Trophoblast cell (in vitro differentiated cells and primary cell): ENCODE measurements at regions not wholly inside any gene's neighbourhood (a gene's known extent, or its start where the extent isn't known, plus 50 kb on each side); places are given as distances from the start of the nearest gene placed in this dataset.

Experiments
- DNase-seq, 2 donors: peaks; one replicate each; pipeline ENCODE4 v3.0.0-alpha.2; 2016
- H2AFZ ChIP-seq: 2 replicates; pipeline ENCODE4 v1.6.1; 2013; ENCODE audit warnings: low read length, moderate library complexity, mild to moderate bottlenecking; ENCODE audit not compliant: insufficient read depth, poor library complexity
- H2AK5ac ChIP-seq: 2 replicates; pipeline ENCODE4 v1.6.1; 2013; ENCODE audit warnings: mild to moderate bottlenecking, low read length
- H2BK120ac ChIP-seq: 2 replicates; pipeline ENCODE4 v1.6.1; 2013; ENCODE audit warnings: low read length, mild to moderate bottlenecking, moderate library complexity; ENCODE audit not compliant: insufficient read depth, poor library complexity
- H2BK12ac ChIP-seq: 2 replicates; pipeline ENCODE4 v1.6.1; 2013; ENCODE audit warnings: mild to moderate bottlenecking, low read length, moderate library complexity
- H2BK5ac ChIP-seq: 2 replicates; pipeline ENCODE4 v1.6.1; 2013; ENCODE audit warnings: low read length, low read depth, moderate library complexity, mild to moderate bottlenecking; ENCODE audit not compliant: poor library complexity
- H3K14ac ChIP-seq: 2 replicates; pipeline ENCODE4 v1.6.1; 2013; ENCODE audit warnings: mild to moderate bottlenecking, low read length
- H3K18ac ChIP-seq: 2 replicates; pipeline ENCODE4 v1.6.1; 2013; ENCODE audit warnings: mild to moderate bottlenecking, low read length
- H3K23ac ChIP-seq: 2 replicates; pipeline ENCODE4 v1.6.1; 2013; ENCODE audit warnings: low read length
- H3K27ac ChIP-seq: 2 replicates; pipeline ENCODE4 v1.5.1; 2013; ENCODE audit warnings: low read depth, mild to moderate bottlenecking, inconsistent platforms, low read length, moderate library complexity
- H3K27me3 ChIP-seq: 2 replicates; pipeline ENCODE4 v1.6.1; 2013; ENCODE audit warnings: inconsistent platforms, mild to moderate bottlenecking, low read length, moderate library complexity; ENCODE audit not compliant: insufficient read depth
- H3K36me3 ChIP-seq, 2 experiments: 1 replicate in 1 of 2; 2 replicates in 1 of 2; pipeline ENCODE4 v1.6.1; 2013; ENCODE audit warnings: low read length in 2 of 2, mild to moderate bottlenecking in 2 of 2, moderate library complexity in 1 of 2; ENCODE audit not compliant: insufficient read depth in 2 of 2, control insufficient read depth in 1 of 2
- H3K4ac ChIP-seq: 2 replicates; pipeline ENCODE4 v1.6.1; 2013; ENCODE audit warnings: low read depth, mild to moderate bottlenecking, low read length, moderate library complexity
- H3K4me1 ChIP-seq, 2 experiments: 1 replicate in 1 of 2; 2 replicates in 1 of 2; pipeline ENCODE4 v1.6.1; 2013; ENCODE audit warnings: low read length in 2 of 2, mild to moderate bottlenecking in 2 of 2, moderate library complexity in 1 of 2; ENCODE audit not compliant: insufficient read depth in 2 of 2, control insufficient read depth in 1 of 2
- H3K4me2 ChIP-seq: 2 replicates; pipeline ENCODE4 v1.6.1; 2013; ENCODE audit warnings: inconsistent platforms, mild to moderate bottlenecking, low read length, moderate library complexity
- H3K4me3 ChIP-seq: 2 replicates; pipeline ENCODE4 v1.5.1; 2013; ENCODE audit warnings: mild to moderate bottlenecking, low read depth, low read length, inconsistent platforms
- H3K79me1 ChIP-seq: one replicate; pipeline ENCODE4 v1.6.1; 2013; ENCODE audit warnings: low read length
- H3K79me2 ChIP-seq: 2 replicates; pipeline ENCODE4 v1.6.1; 2013; ENCODE audit warnings: low read length, mild to moderate bottlenecking; ENCODE audit not compliant: control insufficient read depth, insufficient read depth, poor library complexity
- H3K9ac ChIP-seq: 2 replicates; pipeline ENCODE4 v1.6.1; 2013; ENCODE audit warnings: mild to moderate bottlenecking, low read length
- H3K9me3 ChIP-seq: 2 replicates; pipeline ENCODE4 v1.6.1; 2013; ENCODE audit warnings: low read depth, mild to moderate bottlenecking, control low read depth, inconsistent platforms, low read length; ENCODE audit not compliant: insufficient read depth
- H4K12ac ChIP-seq: 2 replicates; pipeline ENCODE4 v1.6.1; 2013; ENCODE audit warnings: low read depth, mild to moderate bottlenecking, low read length, moderate library complexity
- H4K8ac ChIP-seq: 2 replicates; pipeline ENCODE4 v1.6.1; 2013; ENCODE audit warnings: low read depth, mild to moderate bottlenecking, low read length, moderate library complexity
- H4K91ac ChIP-seq: one replicate; pipeline ENCODE4 v1.6.1; 2013; ENCODE audit warnings: low read depth, mild to moderate bottlenecking, low read length, moderate library complexity
- WGBS: extraction: QIAGEN DNeasy Blood & Tissue Kit; methylation state at CpG from one replicate; pipeline ENCODE4 v1.1.7; 2013; ENCODE audit warnings: missing lambda C conversion rate; ENCODE audit not compliant: insufficient read length, insufficient coverage; ENCODE audit errors: extremely low coverage; 5-methylcytosine and 5-hydroxymethylcytosine counted together

- WGBS: no CpG with 5 or more reads among the region's 3 CpGs
- no peaks in the 10 kb centered on the region for H3K79me2 ChIP-seq
Measured at GRCh38 chr2:13110825-13111224, 394.1 kb downstream of the TRIB2 start.

GRCh38 chr2:13113002-13113401 is 396.3 kb downstream of the TRIB2 start:
- Histone ChIP-seq H4K12ac (no peak overlapping the region), H3K14ac (no peak overlapping the region), H3K9ac (no peak overlapping the region), H4K91ac (no peak overlapping the region), H3K4me2 (no peak overlapping the region), H3K36me3 (no peaks in the 10 kb centered on the region), H3K79me1 (no peaks in the 10 kb centered on the region), H3K18ac (no peak overlapping the region), H2AFZ (no peak overlapping the region), H2AK5ac (no peak overlapping the region), H3K4me3 (no peak overlapping the region), H2BK5ac (no peak overlapping the region), H3K79me2 (no peaks in the 10 kb centered on the region), H3K4ac (no peak overlapping the region), H2BK12ac (no peak overlapping the region), H3K27me3 (no peaks in the 10 kb centered on the region), H3K4me1 (no peaks in the 10 kb centered on the region), H3K23ac (no peak overlapping the region), H3K27ac (no peak overlapping the region), H4K8ac (no peak overlapping the region), H2BK120ac (no peak overlapping the region), H3K9me3 (no peaks in the 10 kb centered on the region)
- no peak for DNase-seq
- WGBS: no CpG with 5 or more reads among the region's 4 CpGs

More at GRCh38 chr2:13110825-13111224, 394.1 kb downstream of the TRIB2 start:
- H4K12ac ChIP-seq: no peak overlapping the region
- H2BK120ac ChIP-seq: no peak overlapping the region
- no peak overlapping the region for H3K27ac ChIP-seq
- no peaks in the 10 kb centered on the region for H3K4me1 ChIP-seq
- no peak overlapping the region for H3K23ac ChIP-seq
- H3K18ac ChIP-seq: no peak overlapping the region
- H2AFZ ChIP-seq: no peak overlapping the region
- no peak overlapping the region for H3K4ac ChIP-seq
- H4K91ac ChIP-seq: no peak overlapping the region
- no peak overlapping the region for H2AK5ac ChIP-seq
- no peak for DNase-seq
- H2BK5ac ChIP-seq: no peak overlapping the region
- no peaks in the 10 kb centered on the region for H3K9me3 ChIP-seq
- no peaks in the 10 kb centered on the region for H3K36me3 ChIP-seq
- no peak overlapping the region for H3K14ac ChIP-seq
- H3K4me2 ChIP-seq: no peak overlapping the region
- no peak overlapping the region for H3K9ac ChIP-seq
- H3K27me3 ChIP-seq: no peaks in the 10 kb centered on the region
- no peak overlapping the region for H3K4me3 ChIP-seq
- H2BK12ac ChIP-seq: no peak overlapping the region
- H4K8ac ChIP-seq: no peak overlapping the region
- no peaks in the 10 kb centered on the region for H3K79me1 ChIP-seq

GRCh38 chr2:13114391-13114790 is 397.7 kb downstream of the TRIB2 start:
- no peaks in the 10 kb centered on the region for H3K27me3 ChIP-seq
- H2AFZ ChIP-seq: no peak overlapping the region
- H4K91ac ChIP-seq: no peak overlapping the region
- H3K79me1 ChIP-seq: no peaks in the 10 kb centered on the region
- H3K4me3 ChIP-seq: no peak overlapping the region
- no peak overlapping the region for H3K9ac ChIP-seq
- no CpG with 5 or more reads among the region's 1 CpG for WGBS
- no peaks in the 10 kb centered on the region for H3K4me1 ChIP-seq
- no peak overlapping the region for H4K12ac ChIP-seq
- H3K14ac ChIP-seq: no peak overlapping the region
- no peak overlapping the region for H2BK12ac ChIP-seq
- H2BK5ac ChIP-seq: no peak overlapping the region
- no peaks in the 10 kb centered on the region for H3K79me2 ChIP-seq
- no peak overlapping the region for H3K23ac ChIP-seq
- no peak overlapping the region for H4K8ac ChIP-seq
- H3K36me3 ChIP-seq: no peaks in the 10 kb centered on the region
- H3K4ac ChIP-seq: no peak overlapping the region
- H3K4me2 ChIP-seq: no peak overlapping the region
- H3K9me3 ChIP-seq: no peaks in the 10 kb centered on the region
- no peak overlapping the region for H3K18ac ChIP-seq
- H3K27ac ChIP-seq: no peak overlapping the region
- no peak overlapping the region for H2AK5ac ChIP-seq
- H2BK120ac ChIP-seq: no peak overlapping the region
- DNase-seq: no peak

- Histone ChIP-seq H3K23ac (no peak overlapping the region), H4K8ac (no peak overlapping the region), H3K79me1 (no peaks in the 10 kb centered on the region), H4K12ac (no peak overlapping the region), H3K27me3 (no peaks in the 10 kb centered on the region), H3K9me3 (no peaks in the 10 kb centered on the region), H3K4me2 (no peak overlapping the region), H2AK5ac (no peak overlapping the region), H4K91ac (no peak overlapping the region), H3K27ac (no peak overlapping the region), H2BK5ac (no peak overlapping the region), H2BK120ac (no peak overlapping the region), H2BK12ac (no peak overlapping the region), H3K79me2 (no peaks in the 10 kb centered on the region), H3K36me3 (no peaks in the 10 kb centered on the region), H3K4ac (no peak overlapping the region), H3K14ac (no peak overlapping the region), H3K4me3 (no peak overlapping the region), H3K4me1 (no peaks in the 10 kb centered on the region), H2AFZ (no peak overlapping the region), H3K9ac (no peak overlapping the region), H3K18ac (no peak overlapping the region)
- no CpG with 5 or more reads among the region's 1 CpG for WGBS
- DNase-seq: no peak
Measured at GRCh38 chr2:13115643-13116042, 398.9 kb downstream of the TRIB2 start.
